Renal pelvis (tissue), 1 donor: ENCODE measurements at regions not wholly inside any gene's neighbourhood (a gene's known extent, or its start where the extent isn't known, plus 50 kb on each side); places are given as distances from the start of the nearest gene placed in this dataset.
"Not testable (repeated sequence)": the region's sequence is repeated elsewhere in the genome, so short reads cannot be mapped to it uniquely, and the experiment has no call there.

Experiments
- DNase-seq: peaks from one replicate; pipeline ENCODE4 v3.0.0-alpha.2; 2013

DNA sequence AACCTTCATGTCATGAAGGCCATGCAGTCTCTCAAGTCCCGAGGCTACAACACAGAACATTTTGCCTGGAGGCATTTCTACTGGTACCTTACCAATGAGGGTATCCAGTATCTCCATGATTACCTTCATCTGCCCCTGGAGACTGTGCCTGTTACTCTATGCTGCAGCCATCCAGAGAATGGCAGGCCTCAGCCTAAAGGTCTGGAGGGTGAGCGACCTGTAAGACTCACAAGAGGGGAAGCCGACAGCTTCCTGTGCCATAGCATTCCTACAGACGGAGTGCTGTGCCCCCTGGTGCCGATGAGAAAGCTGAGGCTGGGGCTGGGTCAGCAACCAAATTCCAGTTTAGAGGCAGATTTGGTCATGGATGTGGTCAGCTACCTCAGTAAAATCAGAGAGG lies 51.3 kb upstream of the CADPS start:
- DNase-seq: no peak

DNA sequence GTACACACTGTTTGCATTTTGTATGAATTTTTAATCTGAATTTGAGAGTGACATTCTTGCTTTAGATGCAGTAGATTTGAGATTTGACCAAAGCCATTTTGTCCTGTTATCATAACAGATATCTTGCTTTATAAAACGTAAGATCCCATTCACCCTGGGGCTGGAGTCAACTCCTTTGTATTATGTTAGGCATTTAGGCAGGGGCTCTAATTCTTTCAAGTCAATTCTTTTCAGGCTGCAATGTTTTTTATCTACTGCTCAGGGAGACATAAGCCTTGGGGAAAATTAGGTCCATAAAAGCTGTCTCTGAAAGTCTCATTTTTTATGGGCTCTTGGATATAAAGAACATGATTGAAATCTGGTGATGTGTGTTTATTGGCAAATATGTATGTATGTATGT lies 53.0 kb upstream of the CADPS start:
- DNase-seq: no peak

DNA sequence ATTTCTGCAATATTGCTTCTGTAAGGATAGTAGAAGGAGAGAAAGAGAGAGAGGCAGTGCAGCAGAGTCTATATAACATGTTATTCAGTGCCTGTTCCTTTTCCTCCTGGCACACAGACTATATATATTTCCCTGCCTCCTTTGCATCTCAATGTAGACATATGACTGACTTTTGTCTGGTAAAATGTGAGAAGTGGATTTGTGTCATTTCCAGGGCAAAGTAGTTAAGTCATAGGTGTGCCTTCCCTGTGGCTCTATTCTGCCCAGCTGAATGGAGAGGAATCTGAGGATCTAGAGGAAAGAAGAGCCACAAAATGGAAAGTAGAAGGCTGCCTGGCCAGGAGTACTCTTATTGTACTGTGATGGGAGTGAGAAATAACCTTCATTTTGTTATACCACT lies 54.6 kb upstream of the CADPS start:
- DNase-seq: no peak

DNA sequence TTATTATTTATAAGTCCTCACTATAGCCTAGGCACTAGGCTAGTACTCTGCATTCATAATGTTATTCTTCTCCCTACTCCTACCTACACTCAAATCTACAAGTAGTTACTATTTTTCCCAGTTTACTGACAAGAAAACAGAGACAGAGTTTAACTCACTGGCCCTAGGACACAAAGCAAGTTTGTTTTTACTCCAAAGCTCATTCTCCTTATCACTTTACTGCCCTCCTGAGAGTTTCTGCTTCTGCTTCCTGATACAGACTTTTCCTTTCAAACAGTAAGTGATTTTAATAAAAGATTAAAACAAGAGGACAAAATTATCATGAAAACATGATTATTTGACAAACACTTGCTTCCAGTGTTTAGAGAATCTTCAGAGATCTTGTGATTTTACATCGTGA lies 60.6 kb upstream of the CADPS start:
- no peak for DNase-seq

GRCh38 chr3:62936626-62937254 lies 61.5 kb upstream of the CADPS start:
- no peak for DNase-seq

DNA sequence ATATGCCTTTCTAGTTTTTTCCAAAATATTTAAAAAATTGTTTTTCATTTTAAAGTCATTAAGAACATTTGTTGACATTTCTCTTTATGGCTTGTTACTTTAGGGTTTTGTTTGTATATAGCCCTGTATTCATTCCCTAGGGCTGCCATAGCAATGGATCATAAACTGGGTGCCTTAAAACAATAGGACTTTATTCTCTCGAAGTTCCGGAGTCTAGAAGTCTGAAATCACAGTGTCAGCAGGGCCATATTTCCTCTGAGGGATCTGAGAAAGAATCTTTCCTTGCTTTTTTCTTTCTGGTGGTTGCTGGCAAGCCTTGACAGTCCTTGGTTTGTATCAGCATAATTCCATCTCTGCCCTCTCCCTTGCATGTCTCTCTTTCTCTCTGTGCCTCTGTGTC lies 63.4 kb upstream of the CADPS start:
- DNase-seq: no peak

DNA sequence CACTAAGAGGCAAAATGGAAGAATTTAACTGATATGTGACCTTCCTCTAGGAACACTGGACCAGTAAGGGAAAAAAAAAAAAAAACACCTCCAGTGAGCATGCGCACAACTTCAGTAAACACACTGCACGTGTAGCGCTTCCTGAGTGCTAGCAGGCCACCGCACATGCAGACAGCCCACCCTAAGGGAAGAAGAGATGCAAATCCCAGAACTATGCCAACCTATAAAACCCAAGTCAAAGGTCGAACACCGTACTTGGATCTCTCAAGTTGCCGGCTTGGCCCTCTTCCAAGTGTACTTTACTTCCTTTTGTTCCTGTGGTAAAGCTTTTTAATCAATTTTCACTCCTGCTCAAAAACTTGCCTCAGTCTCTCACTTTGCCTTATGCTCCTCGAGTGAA lies 64.5 kb upstream of the CADPS start:
- no peak for DNase-seq

- no peak for DNase-seq
Measured at GRCh38 chr3:62940771-62941563, 65.8 kb upstream of the CADPS start.

DNA sequence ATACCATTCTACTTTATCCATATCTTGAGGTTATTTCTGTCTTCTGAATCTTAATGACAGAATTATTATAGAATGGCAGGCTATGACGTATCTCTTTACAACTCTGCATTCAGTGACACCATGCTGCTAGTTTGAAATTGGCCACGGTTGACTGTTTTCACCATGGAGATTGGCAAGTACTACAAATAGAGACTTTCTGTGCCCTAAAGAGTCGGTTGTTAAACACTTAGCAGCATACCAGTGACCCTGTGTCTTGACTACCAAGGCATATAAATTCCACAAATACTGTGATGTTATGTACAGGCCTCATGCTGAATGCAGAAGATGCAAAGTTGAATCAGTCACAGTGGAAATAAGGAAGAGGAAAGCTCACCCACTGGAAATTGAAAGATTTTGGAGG lies 67.0 kb upstream of the CADPS start:
- DNase-seq: peak; percentile 7

DNA sequence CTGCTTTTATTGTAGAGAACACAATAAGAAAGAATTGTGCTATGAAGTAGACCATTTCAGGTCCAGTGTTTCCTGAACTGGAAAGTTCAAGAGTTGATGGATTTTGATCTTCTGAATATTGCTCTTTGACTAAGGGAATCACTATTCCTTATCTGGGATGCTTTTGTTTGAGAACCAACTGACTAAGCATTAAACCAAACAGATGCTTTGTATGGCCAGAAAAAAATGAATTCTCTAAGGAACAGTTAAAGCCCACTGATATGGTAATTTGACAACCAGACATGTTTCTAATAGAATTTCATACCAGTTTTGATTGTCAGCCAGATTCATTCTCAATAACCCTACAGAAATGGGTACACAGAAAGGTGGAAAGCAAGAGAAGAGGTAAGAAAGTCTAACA lies 67.5 kb upstream of the CADPS start:
- no peak for DNase-seq

- DNase-seq: no peak
Measured at GRCh38 chr3:62948921-62949320, 73.7 kb upstream of the CADPS start.

DNA sequence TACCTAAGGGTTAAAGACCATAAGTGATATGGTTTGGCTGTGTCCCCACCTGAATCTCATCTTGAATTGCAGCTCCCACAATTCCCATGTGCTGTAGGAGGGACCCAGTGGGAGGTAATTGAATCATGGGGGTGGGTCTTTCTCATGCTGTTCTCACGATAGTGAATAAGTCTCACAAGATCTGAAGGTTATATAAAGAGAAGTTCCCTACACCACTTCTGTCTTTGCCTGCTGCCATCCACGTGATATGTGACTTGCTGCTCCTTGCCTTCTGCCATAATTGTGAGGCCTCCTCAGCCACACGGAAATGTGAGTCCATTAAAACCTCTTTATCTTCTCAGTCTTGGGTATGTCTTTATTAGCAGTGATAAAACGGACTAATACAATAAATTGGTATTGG lies 75.0 kb upstream of the CADPS start:
- DNase-seq: no peak

DNA sequence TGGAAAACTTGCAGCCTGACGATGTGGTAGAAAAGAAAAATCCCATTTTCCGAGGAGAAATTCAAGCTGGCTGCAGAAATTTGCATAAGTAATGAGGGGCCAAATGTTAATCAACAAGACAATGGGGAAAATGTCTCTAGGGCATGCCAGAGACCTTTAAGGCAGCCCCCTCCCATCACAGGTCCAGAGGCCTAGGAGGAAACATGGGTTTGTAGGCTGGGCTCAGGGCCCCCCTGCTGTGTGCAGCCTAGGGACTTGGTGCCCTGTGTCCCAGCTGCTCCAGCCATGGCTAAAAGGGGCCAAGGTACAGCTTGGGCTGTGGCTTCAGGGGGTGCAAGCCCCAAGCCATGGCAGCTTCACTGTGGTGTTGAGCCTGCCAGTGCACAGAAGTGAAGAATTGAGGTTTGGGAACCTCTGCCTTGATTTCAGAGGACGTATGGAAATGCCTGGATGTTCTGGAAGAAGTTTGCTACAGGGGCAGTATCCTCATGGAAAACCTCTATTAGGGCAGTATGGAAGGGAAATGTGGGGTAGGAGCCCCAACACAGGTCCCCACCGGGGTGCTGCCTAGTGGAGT lies 75.9 kb upstream of the CADPS start:
- no peak for DNase-seq

- DNase-seq: not testable (repeated sequence)
Measured at GRCh38 chr3:62951880-62952279, 76.7 kb upstream of the CADPS start.

GRCh38 chr3:62954580-62954979 lies 79.4 kb upstream of the CADPS start:
- DNase-seq: no peak

DNA sequence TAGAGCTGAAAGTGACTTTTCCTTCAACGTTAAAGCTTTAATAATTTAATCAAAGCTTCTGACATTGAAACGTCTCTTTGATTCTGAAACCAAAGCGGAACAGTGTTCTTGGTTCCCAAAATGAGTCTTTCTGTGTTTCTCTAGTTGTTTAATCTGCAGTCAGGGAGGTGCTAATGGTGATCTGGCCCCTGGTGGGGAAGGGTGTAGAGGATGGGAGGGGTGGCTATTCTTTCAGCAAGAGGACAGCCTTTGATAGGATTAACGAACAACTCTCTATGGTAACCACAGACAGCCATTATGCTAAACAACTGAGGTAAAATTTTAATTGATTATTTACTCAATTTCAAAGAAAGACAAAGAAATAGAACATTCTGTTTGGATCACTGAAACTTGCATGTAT lies 79.9 kb upstream of the CADPS start:
- DNase-seq: no peak

GRCh38 chr3:62956411-62956810 lies 81.2 kb upstream of the CADPS start:
- DNase-seq: no peak

- DNase-seq: no peak
Measured at GRCh38 chr3:62961874-62962556, 86.8 kb upstream of the CADPS start.

DNA sequence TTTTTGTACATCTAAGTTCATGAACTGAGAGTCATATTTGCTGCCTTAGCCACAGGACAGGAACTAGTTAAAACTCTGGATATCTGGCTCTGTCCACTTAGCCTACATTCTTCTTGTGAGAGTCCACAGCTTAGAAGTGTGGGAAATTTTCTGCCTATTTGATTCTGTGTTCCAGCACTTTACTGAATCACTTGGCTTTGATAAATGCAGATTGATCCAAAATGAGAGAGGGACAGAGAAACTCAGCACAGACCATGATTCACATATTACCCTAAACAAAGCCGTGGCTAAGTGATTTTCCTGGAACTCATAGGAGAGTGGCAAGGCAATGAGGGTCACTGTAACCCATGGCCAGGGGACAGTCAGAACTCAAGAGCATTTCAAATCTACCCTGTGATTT lies 87.5 kb upstream of the CADPS start:
- DNase-seq: no peak

GRCh38 chr3:62965311-62965710 lies 90.1 kb upstream of the CADPS start:
- DNase-seq: peak; percentile 66

DNA sequence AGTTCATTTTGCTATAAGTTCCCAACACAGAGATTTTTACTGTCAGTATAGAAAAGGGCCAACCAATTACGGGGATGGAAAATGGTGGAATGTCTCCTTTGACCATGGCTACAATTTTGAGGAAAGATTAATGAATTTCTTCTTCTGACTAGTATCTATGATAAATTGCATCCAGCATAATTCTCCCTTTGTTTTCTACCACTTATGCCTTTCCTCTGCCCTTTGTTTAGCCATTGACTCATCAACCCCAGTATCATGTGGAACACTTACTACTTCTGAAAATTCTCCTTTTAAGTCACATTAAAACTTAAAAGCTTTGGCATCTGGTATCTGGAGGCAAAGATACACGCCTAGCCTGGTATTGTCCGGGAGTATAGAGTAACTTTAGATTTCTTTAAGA lies 92.9 kb upstream of the CADPS start:
- no peak for DNase-seq

GRCh38 chr3:62970648-62971047 lies 95.4 kb upstream of the CADPS start:
- DNase-seq: no peak

- no peak for DNase-seq
Measured at GRCh38 chr3:62975566-62975965, 100.3 kb upstream of the CADPS start.
